AG09309 (cell line): ENCODE measurements at regions not wholly inside any gene's neighbourhood (a gene's known extent, or its start where the extent isn't known, plus 50 kb on each side); places are given as distances from the start of the nearest gene placed in this dataset.

Experiments
- DNase-seq: peaks from one replicate; pipeline ENCODE4 v3.0.0-alpha.2; 2010; ENCODE audit warnings: low read depth
- H3K4me3 ChIP-seq: 2 replicates; pipeline ENCODE4 v1.5.1; 2011; ENCODE audit warnings: mild to moderate bottlenecking, low read depth, low read length, moderate library complexity; ENCODE audit not compliant: control insufficient read depth
- TF ChIP-seq, protein P1 (sequence below): IDR thresholded peaks from 2 replicates; pipeline ENCODE4 v1.5.1; 2011; ENCODE audit warnings: mild to moderate bottlenecking, low read depth, low read length, inconsistent platforms; ENCODE audit not compliant: insufficient read depth, control insufficient read depth; ENCODE audit errors: missing control alignments

DNA sequence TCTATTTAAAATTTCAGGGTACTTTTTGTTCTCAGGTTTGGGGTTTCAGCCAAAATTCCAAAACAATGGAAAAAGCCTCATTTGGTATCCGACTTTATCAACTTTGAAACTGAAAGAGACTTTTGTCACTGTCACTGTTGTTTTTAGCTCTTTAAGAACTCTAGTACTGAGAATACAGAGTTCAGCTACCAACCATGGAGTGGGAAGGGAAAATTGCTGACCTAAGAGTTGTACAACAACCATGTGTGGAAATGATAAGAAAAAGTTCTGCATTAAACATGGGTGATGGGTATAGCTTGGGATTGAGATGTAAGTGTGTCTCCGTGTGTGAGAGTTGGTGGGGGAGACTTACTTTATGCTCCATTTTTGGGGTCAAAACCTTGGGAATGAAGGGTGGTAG, 206.6 kb upstream of the LRATD1 start:
- no peak overlapping the region for H3K4me3 ChIP-seq
- DNase-seq, result no peak
- TF ChIP-seq, protein P1, sequence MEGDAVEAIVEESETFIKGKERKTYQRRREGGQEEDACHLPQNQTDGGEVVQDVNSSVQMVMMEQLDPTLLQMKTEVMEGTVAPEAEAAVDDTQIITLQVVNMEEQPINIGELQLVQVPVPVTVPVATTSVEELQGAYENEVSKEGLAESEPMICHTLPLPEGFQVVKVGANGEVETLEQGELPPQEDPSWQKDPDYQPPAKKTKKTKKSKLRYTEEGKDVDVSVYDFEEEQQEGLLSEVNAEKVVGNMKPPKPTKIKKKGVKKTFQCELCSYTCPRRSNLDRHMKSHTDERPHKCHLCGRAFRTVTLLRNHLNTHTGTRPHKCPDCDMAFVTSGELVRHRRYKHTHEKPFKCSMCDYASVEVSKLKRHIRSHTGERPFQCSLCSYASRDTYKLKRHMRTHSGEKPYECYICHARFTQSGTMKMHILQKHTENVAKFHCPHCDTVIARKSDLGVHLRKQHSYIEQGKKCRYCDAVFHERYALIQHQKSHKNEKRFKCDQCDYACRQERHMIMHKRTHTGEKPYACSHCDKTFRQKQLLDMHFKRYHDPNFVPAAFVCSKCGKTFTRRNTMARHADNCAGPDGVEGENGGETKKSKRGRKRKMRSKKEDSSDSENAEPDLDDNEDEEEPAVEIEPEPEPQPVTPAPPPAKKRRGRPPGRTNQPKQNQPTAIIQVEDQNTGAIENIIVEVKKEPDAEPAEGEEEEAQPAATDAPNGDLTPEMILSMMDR, result no peak

DNA sequence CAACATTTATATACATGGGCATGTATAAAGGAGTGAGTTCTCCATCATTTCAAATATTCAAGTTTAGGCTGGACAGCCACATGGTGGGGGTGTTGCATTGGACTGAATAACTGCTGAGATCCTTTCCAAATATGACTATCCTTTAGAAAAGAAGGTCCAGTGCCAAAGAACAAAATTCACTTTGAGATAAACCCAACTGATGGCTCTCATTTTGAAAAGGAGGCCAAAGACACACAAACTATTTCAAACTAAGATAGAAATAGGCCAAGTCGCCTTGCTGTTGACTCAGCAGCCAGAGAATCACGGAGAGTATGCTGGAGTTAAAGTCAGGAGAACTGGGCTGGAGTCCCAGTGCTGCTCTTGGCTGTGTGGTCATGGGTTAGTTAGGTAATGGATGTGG, 204.5 kb upstream of the LRATD1 start:
- peak; percentile 20 for DNase-seq
- no peak overlapping the region for H3K4me3 ChIP-seq
- TF ChIP-seq, protein P1, result peak; percentile 29

DNA sequence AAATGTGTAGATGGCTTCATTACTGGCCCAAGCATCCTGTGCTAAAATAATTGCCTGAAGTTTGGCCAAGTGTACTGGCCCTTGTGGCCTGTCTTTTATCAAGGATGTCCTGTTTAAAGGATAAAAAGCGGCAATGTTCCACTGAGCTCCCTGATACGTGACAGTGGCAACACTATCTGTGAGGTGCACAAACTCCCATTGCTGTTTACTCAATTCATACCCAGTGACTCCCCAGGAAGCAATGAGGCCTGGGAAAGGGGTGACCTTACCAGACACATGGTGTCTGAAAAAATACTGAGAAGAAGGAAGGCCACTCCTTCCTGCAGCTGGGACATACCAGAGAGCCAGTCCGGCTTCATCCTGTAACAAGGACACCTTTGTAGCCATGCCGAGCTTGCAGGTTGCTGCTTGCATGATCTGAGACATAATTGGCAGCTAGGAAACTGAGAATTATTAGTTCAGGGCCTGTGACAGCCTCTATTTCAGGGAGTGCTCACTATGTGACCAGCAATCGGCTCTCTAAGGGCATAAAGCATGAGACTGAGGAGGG, 198.5 kb upstream of the LRATD1 start:
- no peak overlapping the region for H3K4me3 ChIP-seq
- no peak for DNase-seq
- TF ChIP-seq, protein P1, result no peak

DNA sequence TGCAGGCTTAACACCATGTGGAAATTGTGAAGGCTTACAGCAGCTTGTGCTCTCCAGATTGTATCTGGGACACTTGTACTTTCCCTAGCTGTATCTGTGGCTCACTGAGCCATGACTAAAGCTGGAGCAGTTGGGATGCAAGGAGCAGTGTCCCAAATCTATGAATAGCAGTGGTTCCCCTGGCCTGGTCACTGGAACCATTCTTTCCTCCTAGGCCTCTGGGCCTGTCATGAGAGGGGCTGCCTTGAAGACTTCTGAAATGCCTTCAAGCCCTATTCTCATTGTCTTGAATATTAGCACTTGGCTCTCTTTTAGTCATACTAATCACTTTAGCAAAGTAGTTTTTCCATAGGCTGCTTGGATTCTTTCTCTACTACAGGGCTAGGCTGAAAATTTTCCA, 186.8 kb upstream of the LRATD1 start:
- no peak for DNase-seq
- no peak overlapping the region for H3K4me3 ChIP-seq
- TF ChIP-seq, protein P1, result no peak

DNA sequence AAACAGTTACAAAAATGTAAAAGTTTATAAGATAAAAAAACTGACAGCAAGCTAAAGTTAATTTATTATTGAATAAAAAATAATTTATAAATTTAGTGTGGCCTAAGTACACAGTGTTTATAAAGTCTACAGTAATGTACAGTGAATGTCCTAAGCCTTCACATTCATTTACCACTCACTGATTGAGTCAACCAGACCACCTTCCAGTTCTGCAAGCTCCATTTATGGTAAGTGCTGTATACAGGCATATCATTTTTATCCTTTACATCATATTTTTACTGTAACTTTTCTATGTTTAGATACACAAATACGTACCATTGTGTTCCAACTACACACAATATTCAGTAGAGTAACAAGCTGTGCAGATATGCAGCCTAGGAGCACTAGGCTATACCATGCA, 184.2 kb upstream of the LRATD1 start:
- no peak overlapping the region for H3K4me3 ChIP-seq
- TF ChIP-seq, protein P1, result no peak
- no peak for DNase-seq

DNA sequence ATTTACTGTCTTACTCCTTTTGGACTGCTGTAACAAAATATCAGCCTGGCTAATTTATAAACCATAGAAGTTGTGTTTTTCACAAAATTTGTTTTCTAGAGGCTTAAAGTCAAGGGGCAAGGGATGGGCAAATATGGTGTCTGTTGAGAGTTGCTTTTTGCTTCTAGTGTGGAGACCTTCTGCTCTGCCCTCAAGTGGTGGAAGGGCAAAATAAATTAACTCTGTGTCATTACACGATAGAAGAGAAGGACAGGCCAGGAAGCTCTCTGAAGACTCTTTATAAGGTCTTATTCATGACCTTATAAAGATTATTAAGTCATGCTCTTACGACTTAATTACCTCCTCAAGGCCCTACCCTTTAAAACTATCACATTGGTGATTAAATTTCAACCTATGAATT, 181.2 kb upstream of the LRATD1 start:
- H3K4me3 ChIP-seq, result no peak overlapping the region
- TF ChIP-seq, protein P1, result no peak
- no peak for DNase-seq

DNA sequence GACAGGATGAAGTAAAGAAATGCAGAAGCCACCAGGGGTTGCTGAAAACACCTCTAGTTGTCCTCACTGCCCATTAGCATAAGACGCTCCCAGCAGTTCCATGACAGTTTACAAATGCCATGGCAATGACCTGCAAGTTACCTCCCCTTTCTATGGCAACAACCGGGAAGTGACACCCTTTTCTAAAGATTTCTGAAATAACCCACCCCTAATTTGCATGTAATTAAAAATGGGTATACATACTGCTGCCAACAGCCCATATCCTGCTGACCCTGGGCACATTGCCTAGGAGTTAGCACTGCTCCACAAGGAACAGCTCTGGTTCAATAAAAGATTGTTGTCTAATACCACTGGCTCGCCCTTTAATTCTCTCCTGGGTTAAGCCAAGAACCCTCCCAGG, 178.3 kb upstream of the LRATD1 start:
- DNase-seq, result no peak
- no peak overlapping the region for H3K4me3 ChIP-seq
- TF ChIP-seq, protein P1, result no peak
